A549 (cell line): ENCODE measurements at regions not wholly inside any gene's neighbourhood (a gene's known extent, or its start where the extent isn't known, plus 50 kb on each side); places are given as distances from the start of the nearest gene placed in this dataset.

Experiments used
- ATAC-seq, 2 experiments: fragments of 200-7000 bp in 1 of 2; fragments of >200 bp in 1 of 2; cut with Nextera tagmentation in 1 of 2; cut with Tn5 transposase in 1 of 2; 3 replicates each; pipeline versions ENCODE4 v1.8.0 to v1.9.1; 2018 to 2020; ENCODE audit warnings: mild to moderate bottlenecking in 1 of 2, moderate library complexity in 1 of 2
- CTCF ChIA-PET: fragments of 300-600 bp; sonication (Branson Sonifier 250); formaldehyde crosslinking; extraction: SDS; loops from one replicate; lab custom pipeline; 2021; ENCODE audit warnings: antibody characterized with exemption, inconsistent platforms; lab: Yijun Ruan, JAX
- POLR2A ChIA-PET: fragments of 350-600 bp; formaldehyde crosslinking; extraction: SDS; loops from one replicate; lab custom pipeline; 2021; ENCODE audit warnings: antibody characterized with exemption, inconsistent platforms; lab: Yijun Ruan, JAX
- DNase-seq, 2 experiments: peaks; one replicate each; pipeline versions ENCODE4 v3.0.0 to v3.0.0-alpha.2; 2011 to 2016; ENCODE audit warnings: low read depth in 1 of 2, low spot score in 1 of 2
- FAIRE-seq: peaks from 2 replicates; lab custom pipeline; 2011; peaks lifted over from hg19 to GRCh38; lab: Jason Lieb, UNC
- H3K27ac ChIP-seq, 2 experiments: fragments of >200 bp; sonication (Bioruptor Twin); formaldehyde crosslinking; 3 replicates each; pipeline ENCODE4 v1.5.1; 2016 to 2017
- H3K4me1 ChIP-seq: fragments of >200 bp; sonication (Bioruptor Twin); formaldehyde crosslinking; 3 replicates; pipeline ENCODE4 v1.6.1; 2016
- H3K4me2 ChIP-seq: fragments of >200 bp; sonication (Bioruptor Twin); formaldehyde crosslinking; 3 replicates; pipeline ENCODE4 v1.6.1; 2016
- H3K4me3 ChIP-seq: fragments of >200 bp; sonication (Bioruptor Twin); formaldehyde crosslinking; 3 replicates; pipeline ENCODE4 v1.5.1; 2016
- H3K9me3 ChIP-seq: fragments of >200 bp; sonication (Bioruptor Twin); formaldehyde crosslinking; 3 replicates; pipeline ENCODE4 v1.6.1; 2016
- FOSL2 ChIP-seq, 2 experiments: fragments of 450-650 bp in 1 of 2; fragments of >200 bp in 1 of 2; sonication (Bioruptor Twin) in 1 of 2; formaldehyde crosslinking; IDR thresholded peaks; 2 replicates each; pipeline versions ENCODE4 v1.5.0 to v1.6.1; 2016 to 2020; ENCODE audit warnings: mild to moderate bottlenecking in 1 of 2, moderate library complexity in 1 of 2
- JUN ChIP-seq, 2 experiments: fragments of >200 bp; sonication (Bioruptor Twin); formaldehyde crosslinking; IDR thresholded peaks; 2 replicates in 1 of 2; 3 replicates in 1 of 2; pipeline ENCODE4 v1.6.1; 2016 to 2017
- JUNB ChIP-seq: fragments of >200 bp; sonication (Bioruptor Twin); formaldehyde crosslinking; IDR thresholded peaks from 2 replicates; pipeline ENCODE4 v1.6.1; 2016
- MYC ChIP-seq: IDR thresholded peaks from 2 replicates; pipeline ENCODE4 v1.6.1; 2012; ENCODE audit warnings: mild to moderate bottlenecking, inconsistent platforms, low read length, improper control_type of control experiment, borderline replicate concordance
- NR3C1 ChIP-seq: fragments of >200 bp; sonication (Bioruptor Twin); formaldehyde crosslinking; IDR thresholded peaks from 3 replicates; pipeline ENCODE4 v1.6.1; 2017
- PHF8 ChIP-seq: fragments of 200-600 bp; sonication (generic); IDR thresholded peaks from 2 replicates; pipeline ENCODE4 v1.6.1; 2016; ENCODE audit warnings: low read depth, mild to moderate bottlenecking, antibody characterized with exemption, moderate library complexity, borderline replicate concordance
- POLR2A ChIP-seq: IDR thresholded peaks from 2 replicates; pipeline ENCODE4 v1.6.1; 2012; ENCODE audit warnings: mild to moderate bottlenecking, low read length
- RAD21 ChIP-seq, 2 experiments: fragments of >200 bp in 1 of 2; sonication (Bioruptor Twin) in 1 of 2; formaldehyde crosslinking in 1 of 2; IDR thresholded peaks in 1 of 2; conservative IDR thresholded peaks in 1 of 2; 2 replicates in 1 of 2; 3 replicates in 1 of 2; pipeline ENCODE4 v1.6.1; 2012 to 2018; ENCODE audit warnings: inconsistent platforms in 1 of 2
- TFCP2L1 ChIP-seq: fragments of 250-450 bp; sonication (Bioruptor Pico); IDR thresholded peaks from 2 replicates; pipeline ENCODE4 v1.5.0; 2021; ENCODE audit warnings: mild to moderate bottlenecking
- ZC3H11A ChIP-seq: fragments of 450-650 bp; IDR thresholded peaks from 2 replicates; pipeline ENCODE4 v1.6.1; 2014; ENCODE audit warnings: antibody characterized with exemption, mild to moderate bottlenecking
- ZFP36 ChIP-seq: fragments of 450-650 bp; IDR thresholded peaks from 2 replicates; pipeline ENCODE4 v1.6.1; 2014; ENCODE audit warnings: borderline replicate concordance; ENCODE audit not compliant: partially characterized antibody
- WGBS: methylation state at CpG from one replicate; pipeline ENCODE4 v1.1.6; 2017; ENCODE audit errors: missing lambda C conversion rate; 5-methylcytosine and 5-hydroxymethylcytosine counted together
- TF ChIP-seq, protein P1 (sequence below): fragments of 250-450 bp; sonication (Bioruptor Pico); IDR thresholded peaks from 2 replicates; pipeline ENCODE4 v1.5.0; 2021; ENCODE audit warnings: mild to moderate bottlenecking, moderate library complexity, borderline replicate concordance
- TF ChIP-seq, protein P2 (sequence below): fragments of >200 bp; sonication (Bioruptor Twin); formaldehyde crosslinking; IDR thresholded peaks from 3 replicates; pipeline ENCODE4 v1.5.1; 2016
- TF ChIP-seq, protein P3 (sequence below): fragments of 250-450 bp; sonication (Bioruptor Pico); IDR thresholded peaks from 2 replicates; pipeline ENCODE4 v1.5.0; 2020; ENCODE audit warnings: low read depth, mild to moderate bottlenecking, moderate library complexity
- TF ChIP-seq, protein P4 (sequence below): IDR thresholded peaks from 2 replicates; pipeline ENCODE4 v1.6.1; 2012; ENCODE audit warnings: low read depth, borderline replicate concordance
- TF ChIP-seq, protein P5 (sequence below): fragments of 150-350 bp; IDR thresholded peaks from 2 replicates; pipeline ENCODE4 v1.6.1; 2014; ENCODE audit warnings: low read depth, mild to moderate bottlenecking, low read length

DNA sequence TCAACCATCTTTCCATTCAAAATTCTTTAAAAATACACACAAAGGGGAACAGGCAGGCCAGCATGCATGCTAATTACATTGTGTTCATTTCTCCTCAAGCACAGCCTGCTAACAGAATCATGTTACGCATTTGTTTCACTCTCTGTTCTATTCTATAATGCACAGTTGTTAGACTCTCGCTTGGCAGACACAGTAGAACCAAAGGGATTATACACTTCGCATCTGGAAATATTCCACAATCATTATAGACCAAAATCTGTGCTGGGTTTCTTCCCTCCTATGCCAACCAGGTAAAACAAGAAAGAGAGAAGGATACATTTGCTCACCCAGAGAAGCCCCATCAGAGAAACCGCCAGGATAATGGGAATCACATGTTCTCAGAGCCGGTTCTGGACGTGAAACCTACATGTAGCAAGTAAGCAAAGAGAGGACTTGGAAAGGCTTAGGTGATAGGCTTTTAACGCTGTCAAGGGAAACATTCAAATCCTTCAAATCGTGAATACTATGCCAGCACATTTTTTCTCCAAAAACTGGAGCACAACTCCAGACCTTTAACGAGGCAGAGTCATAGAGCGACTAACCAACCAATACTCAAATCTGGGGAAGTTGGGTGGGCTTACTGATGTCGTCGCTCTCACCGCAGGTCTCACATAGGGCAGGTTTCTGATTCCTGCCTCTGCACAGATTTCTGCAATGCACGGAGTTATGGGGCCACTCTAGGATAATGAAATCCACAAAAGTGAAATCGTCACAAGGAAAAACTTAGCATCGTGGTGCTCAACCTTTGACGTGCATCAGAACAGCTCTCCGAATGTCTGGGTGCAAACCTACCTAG, 380.5 kb upstream of the AUTS2 start:
- FAIRE-seq, result no peak
- H3K4me3 ChIP-seq, result no peak overlapping the region
- no peak overlapping the region for H3K4me2 ChIP-seq
- ChIA-PET POLR2A (no interaction called here), CTCF (no interaction called here)
- 59% methylated on average over 18 of the region's 18 CpGs for WGBS
- DNase-seq, result no peak
- H3K9me3 ChIP-seq, result no peaks in the 10 kb centered on the region
- no peak overlapping the region for H3K27ac ChIP-seq
- no peak for TF ChIP-seq ZFP36
- TF ChIP-seq PHF8, result no peak
- ATAC-seq, result no peak
- H3K4me1 ChIP-seq, result 0 out of 3 replicates have a peak, but pooled peaks cover 9% of the 10 kb centered on the region

DNA sequence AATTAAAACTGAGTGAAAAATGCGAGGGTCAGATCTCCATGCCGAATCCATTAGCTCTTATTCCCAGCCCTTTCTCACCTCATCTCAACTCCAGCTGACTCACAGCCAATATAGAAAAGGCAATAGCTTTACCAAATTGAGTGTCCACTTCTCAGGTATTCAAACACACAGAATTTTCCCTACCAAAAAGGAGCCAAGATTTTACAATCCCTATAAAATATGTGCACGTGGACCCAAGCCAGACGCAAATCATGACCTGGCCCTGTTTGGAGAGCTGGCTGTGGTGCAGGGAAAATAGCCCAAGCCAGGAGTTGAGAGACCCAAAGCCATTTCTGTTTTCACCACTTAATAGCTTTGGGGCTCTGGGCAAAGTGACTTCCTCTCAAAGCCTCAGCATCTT, 379.7 kb upstream of the AUTS2 start:
- CTCF ChIA-PET, result no interaction called here
- 0 out of 3 replicates have a peak, but pooled peaks cover 7% of the 10 kb centered on the region for H3K4me1 ChIP-seq
- no peak for DNase-seq
- H3K9me3 ChIP-seq, result no peaks in the 10 kb centered on the region
- FAIRE-seq, result no peak
- H3K4me3 ChIP-seq, result no peak overlapping the region
- H3K27ac ChIP-seq, result no peak overlapping the region
- WGBS, result 34% methylated on average over 4 of the region's 4 CpGs
- no peak for TF ChIP-seq ZFP36
- TF ChIP-seq, protein P1, sequence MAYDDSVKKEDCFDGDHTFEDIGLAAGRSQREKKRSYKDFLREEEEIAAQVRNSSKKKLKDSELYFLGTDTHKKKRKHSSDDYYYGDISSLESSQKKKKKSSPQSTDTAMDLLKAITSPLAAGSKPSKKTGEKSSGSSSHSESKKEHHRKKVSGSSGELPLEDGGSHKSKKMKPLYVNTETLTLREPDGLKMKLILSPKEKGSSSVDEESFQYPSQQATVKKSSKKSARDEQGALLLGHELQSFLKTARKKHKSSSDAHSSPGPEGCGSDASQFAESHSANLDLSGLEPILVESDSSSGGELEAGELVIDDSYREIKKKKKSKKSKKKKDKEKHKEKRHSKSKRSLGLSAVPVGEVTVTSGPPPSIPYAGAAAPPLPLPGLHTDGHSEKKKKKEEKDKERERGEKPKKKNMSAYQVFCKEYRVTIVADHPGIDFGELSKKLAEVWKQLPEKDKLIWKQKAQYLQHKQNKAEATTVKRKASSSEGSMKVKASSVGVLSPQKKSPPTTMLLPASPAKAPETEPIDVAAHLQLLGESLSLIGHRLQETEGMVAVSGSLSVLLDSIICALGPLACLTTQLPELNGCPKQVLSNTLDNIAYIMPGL (CRISPR knock-in tag), result no peak
- TF ChIP-seq, protein P2, sequence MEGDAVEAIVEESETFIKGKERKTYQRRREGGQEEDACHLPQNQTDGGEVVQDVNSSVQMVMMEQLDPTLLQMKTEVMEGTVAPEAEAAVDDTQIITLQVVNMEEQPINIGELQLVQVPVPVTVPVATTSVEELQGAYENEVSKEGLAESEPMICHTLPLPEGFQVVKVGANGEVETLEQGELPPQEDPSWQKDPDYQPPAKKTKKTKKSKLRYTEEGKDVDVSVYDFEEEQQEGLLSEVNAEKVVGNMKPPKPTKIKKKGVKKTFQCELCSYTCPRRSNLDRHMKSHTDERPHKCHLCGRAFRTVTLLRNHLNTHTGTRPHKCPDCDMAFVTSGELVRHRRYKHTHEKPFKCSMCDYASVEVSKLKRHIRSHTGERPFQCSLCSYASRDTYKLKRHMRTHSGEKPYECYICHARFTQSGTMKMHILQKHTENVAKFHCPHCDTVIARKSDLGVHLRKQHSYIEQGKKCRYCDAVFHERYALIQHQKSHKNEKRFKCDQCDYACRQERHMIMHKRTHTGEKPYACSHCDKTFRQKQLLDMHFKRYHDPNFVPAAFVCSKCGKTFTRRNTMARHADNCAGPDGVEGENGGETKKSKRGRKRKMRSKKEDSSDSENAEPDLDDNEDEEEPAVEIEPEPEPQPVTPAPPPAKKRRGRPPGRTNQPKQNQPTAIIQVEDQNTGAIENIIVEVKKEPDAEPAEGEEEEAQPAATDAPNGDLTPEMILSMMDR, result no peak
- TF ChIP-seq FOSL2 (IDR thresholded peaks at IDR 0.05), result no peak
- TF ChIP-seq FOSL2 (CRISPR knock-in tag; IDR thresholded peaks at IDR 0.05), result no peak
- TF ChIP-seq NR3C1, result no peak
- TF ChIP-seq TFCP2L1, result no peak
- POLR2A ChIA-PET, result no interaction called here
- no peak for ATAC-seq
- H3K4me2 ChIP-seq, result no peak overlapping the region

DNA sequence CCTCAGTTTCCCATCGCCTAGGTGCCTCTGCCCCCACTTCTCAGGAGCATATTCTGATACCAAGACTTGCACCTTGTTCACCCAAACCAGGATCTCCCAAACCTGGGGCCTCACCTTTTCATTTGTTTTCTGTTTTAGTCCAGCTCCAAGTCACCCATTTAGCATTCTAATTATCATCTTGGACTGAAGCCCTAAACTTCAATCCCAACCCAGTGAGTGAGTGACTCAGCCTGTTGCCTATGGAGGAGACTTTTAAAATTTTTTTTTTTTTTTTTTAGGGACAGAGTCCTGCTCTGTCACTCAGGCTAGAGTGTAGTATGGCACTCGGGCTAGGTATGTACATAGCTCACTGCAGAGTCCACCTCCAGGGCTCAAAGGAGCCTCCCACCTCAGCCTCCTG, 378.9 kb upstream of the AUTS2 start:
- DNase-seq (no peak), FAIRE-seq (no peak), ATAC-seq (no peak)
- Histone ChIP-seq H3K27ac (no peak overlapping the region), H3K9me3 (no peaks in the 10 kb centered on the region), H3K4me2 (no peak overlapping the region), H3K4me1 (no peaks in the 10 kb centered on the region), H3K4me3 (no peak overlapping the region)
- WGBS, result 15% methylated on average over 2 of the region's 2 CpGs
- CTCF ChIA-PET, result interaction anchor here (0.7 kb wide), 1 partner anchor 89 kb away, joined by 3 read pairs; no protein-coding TSS in a partner anchor
- POLR2A ChIA-PET, result no interaction called here
- TF ChIP-seq RAD21 (conservative IDR thresholded peaks at IDR 0.05 in 1 of 2, IDR thresholded peaks at IDR 0.05 in 1 of 2) (no peak), ZC3H11A (no peak), POLR2A (no peak), PHF8 (no peak), MYC (no peak), JUN (IDR thresholded peaks at IDR 0.05) (no peak), JUNB (no peak)
- TF ChIP-seq, protein P3, sequence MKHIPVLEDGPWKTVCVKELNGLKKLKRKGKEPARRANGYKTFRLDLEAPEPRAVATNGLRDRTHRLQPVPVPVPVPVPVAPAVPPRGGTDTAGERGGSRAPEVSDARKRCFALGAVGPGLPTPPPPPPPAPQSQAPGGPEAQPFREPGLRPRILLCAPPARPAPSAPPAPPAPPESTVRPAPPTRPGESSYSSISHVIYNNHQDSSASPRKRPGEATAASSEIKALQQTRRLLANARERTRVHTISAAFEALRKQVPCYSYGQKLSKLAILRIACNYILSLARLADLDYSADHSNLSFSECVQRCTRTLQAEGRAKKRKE (CRISPR knock-in tag), result no peak
- TF ChIP-seq, protein P4, sequence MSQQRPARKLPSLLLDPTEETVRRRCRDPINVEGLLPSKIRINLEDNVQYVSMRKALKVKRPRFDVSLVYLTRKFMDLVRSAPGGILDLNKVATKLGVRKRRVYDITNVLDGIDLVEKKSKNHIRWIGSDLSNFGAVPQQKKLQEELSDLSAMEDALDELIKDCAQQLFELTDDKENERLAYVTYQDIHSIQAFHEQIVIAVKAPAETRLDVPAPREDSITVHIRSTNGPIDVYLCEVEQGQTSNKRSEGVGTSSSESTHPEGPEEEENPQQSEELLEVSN, result no peak
- TF ChIP-seq, protein P2, result no peak
- TF ChIP-seq, protein P5, sequence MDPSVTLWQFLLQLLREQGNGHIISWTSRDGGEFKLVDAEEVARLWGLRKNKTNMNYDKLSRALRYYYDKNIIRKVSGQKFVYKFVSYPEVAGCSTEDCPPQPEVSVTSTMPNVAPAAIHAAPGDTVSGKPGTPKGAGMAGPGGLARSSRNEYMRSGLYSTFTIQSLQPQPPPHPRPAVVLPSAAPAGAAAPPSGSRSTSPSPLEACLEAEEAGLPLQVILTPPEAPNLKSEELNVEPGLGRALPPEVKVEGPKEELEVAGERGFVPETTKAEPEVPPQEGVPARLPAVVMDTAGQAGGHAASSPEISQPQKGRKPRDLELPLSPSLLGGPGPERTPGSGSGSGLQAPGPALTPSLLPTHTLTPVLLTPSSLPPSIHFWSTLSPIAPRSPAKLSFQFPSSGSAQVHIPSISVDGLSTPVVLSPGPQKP, result no peak
- TF ChIP-seq, all 56 proteins: peak for 0
